ENCODE measurements at regions not wholly inside any gene's neighbourhood (a gene's known extent, or its start where the extent isn't known, plus 50 kb on each side); places are given as distances from the start of the nearest gene placed in this dataset.

DNA sequence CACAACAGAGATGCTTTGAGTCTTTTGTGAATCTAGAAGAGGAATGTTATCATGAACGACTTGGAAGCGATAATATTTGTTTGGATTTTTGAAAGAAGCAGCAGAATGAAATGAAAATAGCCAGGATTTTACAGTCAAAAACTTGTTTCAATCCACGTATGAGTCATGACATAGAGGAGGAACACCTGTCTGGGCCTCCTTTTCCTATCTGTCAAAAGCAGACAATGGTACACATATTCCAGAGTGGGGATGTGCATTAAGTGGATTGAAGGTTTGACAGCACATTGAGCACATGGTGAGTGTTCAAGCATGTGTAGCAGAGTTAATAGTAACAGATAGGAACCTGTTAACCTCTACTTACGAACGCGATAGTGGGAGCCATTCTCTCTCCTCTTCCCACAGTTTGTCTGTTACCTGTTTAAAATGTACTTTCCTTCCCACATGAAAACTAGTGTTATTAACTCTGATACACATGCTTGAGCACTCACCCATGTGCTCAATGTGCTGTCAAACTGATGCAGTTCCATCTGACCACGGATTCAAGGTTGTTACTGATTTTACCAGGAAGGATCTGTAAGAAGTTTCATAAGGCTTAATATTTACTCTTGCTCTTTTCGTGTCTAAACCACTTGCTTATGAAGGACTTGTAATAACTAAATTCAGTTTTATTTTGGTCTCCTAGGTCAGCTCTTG is 863.4 kb upstream of the SOX11 start:
- Histone ChIP-seq H3K9me3 (ENCODE audit: control insufficient read depth, low read length) (no peaks in the 10 kb centered on the region), H3K27ac (ENCODE audit: low read depth, low read length, severe bottlenecking) (no peak overlapping the region), H3K36me3 (ENCODE audit: control insufficient read depth, insufficient read depth, low read length) (no peaks in the 10 kb centered on the region), H3K4me3 (ENCODE audit: extremely low read depth, insufficient read depth, low read length, poor library complexity, severe bottlenecking) (no peak overlapping the region), H3K4me1 (ENCODE audit: control insufficient read depth, insufficient read depth, low read length, poor library complexity, severe bottlenecking) (no peaks in the 10 kb centered on the region)
- WGBS, 2 experiments (ENCODE audit: insufficient coverage in 2 of 2), result 88 to 95% methylated on average over 6 to 7 of the region's 8 CpGs

- Histone ChIP-seq H3K4me3 (ENCODE audit: extremely low read depth, insufficient read depth, low read length, poor library complexity, severe bottlenecking) (no peak overlapping the region), H3K36me3 (ENCODE audit: control insufficient read depth, insufficient read depth, low read length) (no peaks in the 10 kb centered on the region), H3K27ac (ENCODE audit: low read depth, low read length, severe bottlenecking) (no peak overlapping the region), H3K4me1 (ENCODE audit: control insufficient read depth, insufficient read depth, low read length, poor library complexity, severe bottlenecking) (no peaks in the 10 kb centered on the region), H3K9me3 (ENCODE audit: control insufficient read depth, low read length) (no peaks in the 10 kb centered on the region)
Measured at GRCh38 chr2:4831751-4832150, 860.4 kb upstream of the SOX11 start.

DNA sequence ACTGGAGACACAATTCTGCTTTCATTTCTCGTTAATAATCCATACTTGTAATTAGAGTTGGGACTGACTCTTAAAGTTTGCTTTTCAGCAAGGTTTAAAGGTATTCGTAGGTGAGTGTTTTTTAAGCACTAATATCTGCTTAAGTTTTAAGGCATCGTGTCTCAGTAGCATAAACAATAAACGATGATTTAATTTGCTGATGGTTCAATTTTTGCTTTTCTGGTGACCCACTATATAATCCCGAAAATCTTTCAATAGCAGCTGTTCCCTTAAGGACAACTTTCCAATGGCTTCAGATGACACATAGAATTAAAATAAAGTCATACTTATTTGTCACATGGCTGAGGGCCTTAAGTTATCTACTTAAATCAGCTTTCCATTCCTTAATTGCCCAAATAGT is 859.5 kb upstream of the SOX11 start:
- H3K36me3 ChIP-seq (ENCODE audit: control insufficient read depth, insufficient read depth, low read length), result no peaks in the 10 kb centered on the region
- no peak overlapping the region for H3K4me3 ChIP-seq (ENCODE audit: extremely low read depth, insufficient read depth, low read length, poor library complexity, severe bottlenecking)
- 92% methylated on average over 5 of the region's 5 CpGs; no CpG with 5 or more reads in 1 of the 2 experiments for WGBS, 2 experiments (ENCODE audit: insufficient coverage in 2 of 2)
- H3K9me3 ChIP-seq (ENCODE audit: control insufficient read depth, low read length), result no peaks in the 10 kb centered on the region
- no peaks in the 10 kb centered on the region for H3K4me1 ChIP-seq (ENCODE audit: control insufficient read depth, insufficient read depth, low read length, poor library complexity, severe bottlenecking)
- no peak overlapping the region for H3K27ac ChIP-seq (ENCODE audit: low read depth, low read length, severe bottlenecking)

DNA sequence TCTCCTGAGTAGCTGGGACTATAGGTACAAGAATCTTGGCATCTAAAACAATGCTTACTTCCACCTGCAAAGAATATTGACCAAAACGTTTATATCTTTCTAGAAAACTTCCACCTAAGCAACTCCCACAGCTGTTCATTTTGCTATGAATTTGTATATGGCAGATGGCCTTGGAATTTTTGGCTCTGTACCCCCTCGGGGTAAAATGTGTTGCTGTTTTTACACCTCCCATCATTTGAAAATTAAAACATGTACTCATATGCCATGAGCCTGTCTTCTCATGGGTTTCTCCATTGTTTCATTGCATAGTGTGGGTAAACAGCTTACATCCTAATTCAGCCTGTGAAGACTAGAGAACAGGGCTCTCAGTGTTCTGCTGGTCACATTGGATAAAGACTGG is 853.6 kb upstream of the SOX11 start:
- no peak overlapping the region for H3K27ac ChIP-seq (ENCODE audit: low read depth, low read length, severe bottlenecking)
- no peaks in the 10 kb centered on the region for H3K36me3 ChIP-seq (ENCODE audit: control insufficient read depth, insufficient read depth, low read length)
- no peak overlapping the region for H3K4me3 ChIP-seq (ENCODE audit: extremely low read depth, insufficient read depth, low read length, poor library complexity, severe bottlenecking)
- no peaks in the 10 kb centered on the region for H3K4me1 ChIP-seq (ENCODE audit: control insufficient read depth, insufficient read depth, low read length, poor library complexity, severe bottlenecking)
- WGBS, 2 experiments (ENCODE audit: insufficient coverage in 2 of 2), result no CpG with 5 or more reads among the region's 2 CpGs
- H3K9me3 ChIP-seq (ENCODE audit: control insufficient read depth, low read length), result no peaks in the 10 kb centered on the region

DNA sequence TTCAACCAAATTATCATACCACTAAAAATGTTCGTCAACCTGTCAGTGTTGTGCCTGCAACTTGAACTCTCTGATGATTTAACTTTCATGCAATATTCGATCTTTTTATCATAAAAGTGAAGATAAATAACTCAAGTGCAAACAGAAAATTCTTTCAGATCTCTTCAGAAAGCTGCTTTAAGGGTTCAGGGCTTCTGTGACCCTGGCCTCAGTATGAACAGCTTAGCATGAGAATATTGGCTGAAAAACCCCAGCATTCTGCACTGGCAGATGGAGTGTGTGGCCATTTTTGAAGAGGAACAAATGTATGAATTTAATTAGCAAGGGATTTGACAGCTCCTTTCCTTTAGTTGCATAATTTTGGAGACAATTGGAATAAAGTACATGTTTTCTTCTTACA is 851.4 kb upstream of the SOX11 start:
- Histone ChIP-seq H3K4me1 (ENCODE audit: control insufficient read depth, insufficient read depth, low read length, poor library complexity, severe bottlenecking) (no peaks in the 10 kb centered on the region), H3K27ac (ENCODE audit: low read depth, low read length, severe bottlenecking) (no peak overlapping the region), H3K36me3 (ENCODE audit: control insufficient read depth, insufficient read depth, low read length) (no peaks in the 10 kb centered on the region), H3K9me3 (ENCODE audit: control insufficient read depth, low read length) (no peaks in the 10 kb centered on the region), H3K4me3 (ENCODE audit: extremely low read depth, insufficient read depth, low read length, poor library complexity, severe bottlenecking) (no peak overlapping the region)
- WGBS, 2 experiments (ENCODE audit: insufficient coverage in 2 of 2), result no CpG with 5 or more reads among the region's 2 CpGs

DNA sequence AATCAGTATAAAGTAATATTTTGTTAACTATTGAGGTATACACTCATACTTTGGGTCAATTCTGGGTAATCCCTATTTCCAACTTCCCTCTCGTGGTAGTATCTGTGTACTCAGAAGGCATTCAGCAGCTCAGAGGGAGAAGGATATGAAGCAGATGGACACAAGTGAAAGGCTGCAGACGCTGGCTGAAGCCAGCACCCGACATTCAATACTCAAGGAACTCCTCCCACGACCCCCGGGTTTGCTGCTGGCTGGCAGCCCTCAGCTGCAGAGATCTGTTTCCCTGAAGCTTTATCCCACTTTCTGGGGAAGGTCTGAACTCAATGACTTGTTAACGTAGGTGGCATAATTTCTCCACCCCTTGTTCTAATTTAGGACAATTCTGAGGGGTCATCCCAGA is 847.3 kb upstream of the SOX11 start:
- H3K4me1 ChIP-seq (ENCODE audit: control insufficient read depth, insufficient read depth, low read length, poor library complexity, severe bottlenecking), result no peaks in the 10 kb centered on the region
- no peaks in the 10 kb centered on the region for H3K36me3 ChIP-seq (ENCODE audit: control insufficient read depth, insufficient read depth, low read length)
- no peak overlapping the region for H3K4me3 ChIP-seq (ENCODE audit: extremely low read depth, insufficient read depth, low read length, poor library complexity, severe bottlenecking)
- WGBS, 2 experiments (ENCODE audit: insufficient coverage in 2 of 2), result 78 to 90% methylated on average over 4 to 6 of the region's 6 CpGs
- H3K9me3 ChIP-seq (ENCODE audit: control insufficient read depth, low read length), result no peaks in the 10 kb centered on the region
- no peak overlapping the region for H3K27ac ChIP-seq (ENCODE audit: low read depth, low read length, severe bottlenecking)

DNA sequence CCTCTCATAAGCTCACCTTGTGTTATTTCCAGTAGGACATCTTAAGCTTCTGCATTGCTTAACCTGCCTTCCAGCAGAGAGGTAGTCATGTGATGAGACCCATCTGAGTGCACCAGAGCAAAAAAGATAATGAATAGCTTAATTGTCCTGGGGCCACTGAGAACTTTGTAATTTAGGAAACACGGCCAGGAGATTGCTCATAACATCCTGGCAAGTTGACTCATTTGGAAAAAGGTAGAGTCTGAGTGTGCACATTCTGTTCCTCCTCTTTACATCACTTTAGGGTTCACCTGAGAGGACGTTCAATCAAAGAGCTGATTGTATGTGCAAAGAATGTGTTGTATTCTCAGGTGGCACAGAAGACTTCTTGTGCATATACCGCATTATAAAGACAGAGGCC is 830.2 kb upstream of the SOX11 start:
- no peaks in the 10 kb centered on the region for H3K4me1 ChIP-seq (ENCODE audit: control insufficient read depth, insufficient read depth, low read length, poor library complexity, severe bottlenecking)
- WGBS, 2 experiments (ENCODE audit: insufficient coverage in 2 of 2), result 93 to 100% methylated on average over 2 of the region's 3 CpGs
- no peak overlapping the region for H3K27ac ChIP-seq (ENCODE audit: low read depth, low read length, severe bottlenecking)
- H3K36me3 ChIP-seq (ENCODE audit: control insufficient read depth, insufficient read depth, low read length), result no peaks in the 10 kb centered on the region
- no peak overlapping the region for H3K4me3 ChIP-seq (ENCODE audit: extremely low read depth, insufficient read depth, low read length, poor library complexity, severe bottlenecking)
- H3K9me3 ChIP-seq (ENCODE audit: control insufficient read depth, low read length), result no peaks in the 10 kb centered on the region

DNA sequence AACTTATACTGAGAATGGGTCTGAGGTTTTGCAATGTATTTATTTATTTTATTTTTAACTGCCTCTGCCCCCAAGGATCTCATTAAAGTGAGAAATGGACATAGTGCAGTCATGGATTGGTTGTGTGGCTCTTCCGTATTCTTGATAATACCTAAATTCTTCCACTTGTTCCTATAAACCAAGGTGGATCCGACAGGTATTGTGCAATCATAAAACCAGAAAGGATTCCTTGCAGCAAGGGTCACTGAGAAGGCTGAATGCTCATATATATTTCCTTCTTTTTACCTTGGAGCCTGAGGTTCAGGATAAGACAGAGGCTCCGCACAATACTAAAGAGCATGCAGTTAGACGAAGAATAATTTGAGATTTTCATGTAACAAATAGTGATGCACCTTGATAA is 826.0 kb upstream of the SOX11 start:
- no peaks in the 10 kb centered on the region for H3K4me1 ChIP-seq (ENCODE audit: control insufficient read depth, insufficient read depth, low read length, poor library complexity, severe bottlenecking)
- no CpG with 5 or more reads among the region's 4 CpGs for WGBS, 2 experiments (ENCODE audit: insufficient coverage in 2 of 2)

DNA sequence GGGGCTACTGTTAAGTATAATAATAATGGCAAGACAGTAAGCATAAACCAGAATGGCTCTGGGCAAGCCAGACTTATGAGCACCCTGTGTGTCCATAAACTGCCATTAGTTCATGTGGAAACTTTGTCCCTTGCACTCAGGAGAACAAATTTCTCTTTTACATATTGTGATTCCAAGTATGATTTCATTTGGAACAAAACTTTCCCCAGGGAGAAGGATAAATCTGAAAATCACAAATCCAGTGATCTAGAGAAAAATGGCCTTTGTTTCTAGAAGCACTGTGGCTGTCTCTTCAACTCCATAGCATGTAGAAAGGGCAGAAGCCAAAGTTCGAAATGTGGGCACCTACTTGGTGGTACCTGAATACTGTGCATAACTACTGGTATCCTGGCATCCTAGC is 823.7 kb upstream of the SOX11 start:
- Histone ChIP-seq H3K9me3 (ENCODE audit: control insufficient read depth, low read length) (no peaks in the 10 kb centered on the region), H3K4me1 (ENCODE audit: control insufficient read depth, insufficient read depth, low read length, poor library complexity, severe bottlenecking) (no peaks in the 10 kb centered on the region), H3K27ac (ENCODE audit: low read depth, low read length, severe bottlenecking) (no peak overlapping the region), H3K4me3 (ENCODE audit: extremely low read depth, insufficient read depth, low read length, poor library complexity, severe bottlenecking) (no peak overlapping the region), H3K36me3 (ENCODE audit: control insufficient read depth, insufficient read depth, low read length) (no peaks in the 10 kb centered on the region)
- WGBS, 2 experiments (ENCODE audit: insufficient coverage in 2 of 2), result 78 to 88% methylated on average over 1 of the region's 1 CpG

More for the DNA sequence above, 826.0 kb upstream of the SOX11 start:
- Histone ChIP-seq H3K9me3 (ENCODE audit: control insufficient read depth, low read length) (no peaks in the 10 kb centered on the region), H3K36me3 (ENCODE audit: control insufficient read depth, insufficient read depth, low read length) (no peaks in the 10 kb centered on the region), H3K27ac (ENCODE audit: low read depth, low read length, severe bottlenecking) (no peak overlapping the region), H3K4me3 (ENCODE audit: extremely low read depth, insufficient read depth, low read length, poor library complexity, severe bottlenecking) (no peak overlapping the region)

GRCh38 chr2:4869154-4869553 is 823.0 kb upstream of the SOX11 start:
- Histone ChIP-seq H3K4me1 (ENCODE audit: control insufficient read depth, insufficient read depth, low read length, poor library complexity, severe bottlenecking) (no peaks in the 10 kb centered on the region), H3K36me3 (ENCODE audit: control insufficient read depth, insufficient read depth, low read length) (no peaks in the 10 kb centered on the region), H3K27ac (ENCODE audit: low read depth, low read length, severe bottlenecking) (no peak overlapping the region), H3K4me3 (ENCODE audit: extremely low read depth, insufficient read depth, low read length, poor library complexity, severe bottlenecking) (no peak overlapping the region), H3K9me3 (ENCODE audit: control insufficient read depth, low read length) (no peaks in the 10 kb centered on the region)
- WGBS, 2 experiments (ENCODE audit: insufficient coverage in 2 of 2), result 72 to 100% methylated on average over 1 to 2 of the region's 8 CpGs

GRCh38 chr2:4873364-4873763 is 818.8 kb upstream of the SOX11 start:
- Histone ChIP-seq H3K4me3 (ENCODE audit: extremely low read depth, insufficient read depth, low read length, poor library complexity, severe bottlenecking) (no peak overlapping the region), H3K4me1 (ENCODE audit: control insufficient read depth, insufficient read depth, low read length, poor library complexity, severe bottlenecking) (no peaks in the 10 kb centered on the region), H3K27ac (ENCODE audit: low read depth, low read length, severe bottlenecking) (no peak overlapping the region), H3K36me3 (ENCODE audit: control insufficient read depth, insufficient read depth, low read length) (no peaks in the 10 kb centered on the region), H3K9me3 (ENCODE audit: control insufficient read depth, low read length) (no peaks in the 10 kb centered on the region)
- WGBS, 2 experiments (ENCODE audit: insufficient coverage in 2 of 2), result 79 to 100% methylated on average over 1 to 3 of the region's 6 CpGs
